Breast epithelium (tissue), 3 donors: ENCODE measurements at regions not wholly inside any gene's neighbourhood (a gene's known extent, or its start where the extent isn't known, plus 50 kb on each side); places are given as distances from the start of the nearest gene placed in this dataset.

ENCODE experiments used
- POLR2A ChIP-seq: fragments of 450-650 bp; IDR thresholded peaks from one replicate; pipeline ENCODE4 v1.6.1; 2016; ENCODE audit warnings: antibody characterized with exemption, mild to moderate bottlenecking, moderate library complexity
- TF ChIP-seq, protein P1 (sequence below), 3 donors: fragments of 450-650 bp; IDR thresholded peaks; one replicate each; pipeline ENCODE4 v1.5.1; 2016 to 2017; ENCODE audit warnings: antibody characterized with exemption in 3 of 3, mild to moderate bottlenecking in 3 of 3, moderate library complexity in 3 of 3

DNA sequence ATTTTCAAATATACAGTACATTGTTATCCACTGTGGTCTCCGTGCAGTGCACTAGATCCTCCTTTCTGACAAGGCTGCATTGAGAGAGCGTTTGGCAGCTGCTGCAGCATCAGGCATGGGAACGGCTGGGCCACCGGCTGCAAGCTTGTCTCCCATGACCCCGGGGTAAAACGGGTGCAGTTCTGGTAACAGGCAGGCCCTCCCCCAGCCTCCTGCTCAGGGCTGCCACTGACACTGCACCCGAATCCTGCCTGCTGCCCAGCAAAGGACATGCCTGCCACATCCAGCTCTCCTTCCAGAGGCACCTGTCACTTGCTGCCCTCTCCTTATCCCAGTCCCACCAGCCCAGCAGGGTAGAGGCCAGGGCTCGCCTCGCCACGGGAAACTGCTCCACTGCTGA is 124.5 kb upstream of the TMEM45B start:
- TF ChIP-seq, protein P1, sequence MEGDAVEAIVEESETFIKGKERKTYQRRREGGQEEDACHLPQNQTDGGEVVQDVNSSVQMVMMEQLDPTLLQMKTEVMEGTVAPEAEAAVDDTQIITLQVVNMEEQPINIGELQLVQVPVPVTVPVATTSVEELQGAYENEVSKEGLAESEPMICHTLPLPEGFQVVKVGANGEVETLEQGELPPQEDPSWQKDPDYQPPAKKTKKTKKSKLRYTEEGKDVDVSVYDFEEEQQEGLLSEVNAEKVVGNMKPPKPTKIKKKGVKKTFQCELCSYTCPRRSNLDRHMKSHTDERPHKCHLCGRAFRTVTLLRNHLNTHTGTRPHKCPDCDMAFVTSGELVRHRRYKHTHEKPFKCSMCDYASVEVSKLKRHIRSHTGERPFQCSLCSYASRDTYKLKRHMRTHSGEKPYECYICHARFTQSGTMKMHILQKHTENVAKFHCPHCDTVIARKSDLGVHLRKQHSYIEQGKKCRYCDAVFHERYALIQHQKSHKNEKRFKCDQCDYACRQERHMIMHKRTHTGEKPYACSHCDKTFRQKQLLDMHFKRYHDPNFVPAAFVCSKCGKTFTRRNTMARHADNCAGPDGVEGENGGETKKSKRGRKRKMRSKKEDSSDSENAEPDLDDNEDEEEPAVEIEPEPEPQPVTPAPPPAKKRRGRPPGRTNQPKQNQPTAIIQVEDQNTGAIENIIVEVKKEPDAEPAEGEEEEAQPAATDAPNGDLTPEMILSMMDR (IDR thresholded peaks at IDR 0.05): no peak
- TF ChIP-seq POLR2A: no peak
